ENCODE measurements at regions not wholly inside any gene's neighbourhood (a gene's known extent, or its start where the extent isn't known, plus 50 kb on each side); places are given as distances from the start of the nearest gene placed in this dataset.

DNA sequence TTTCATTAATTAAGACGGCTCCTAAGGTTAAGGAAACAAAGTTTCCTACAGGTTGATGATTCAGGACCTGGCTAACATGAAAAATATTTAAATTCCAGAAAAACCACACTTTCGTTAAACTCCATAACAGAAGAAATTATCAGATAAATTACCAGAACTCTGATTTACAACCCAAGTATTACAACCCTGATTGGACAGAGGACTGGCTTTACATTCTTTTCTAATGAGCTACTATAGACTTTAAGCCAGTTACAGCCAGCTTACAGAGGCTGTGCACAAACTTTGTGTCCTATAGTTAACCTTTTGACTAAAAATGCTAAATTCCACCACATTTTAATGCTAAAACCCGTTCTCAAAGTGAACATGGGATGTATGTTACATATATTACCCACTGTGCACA is 458.6 kb downstream of the KCNJ3 start:
- H3K4me1 Mint-ChIP-seq (ENCODE audit: low read depth, unreplicated experiment), result peaks cover 4% of the 10 kb centered on the region
- no peak overlapping the region for H3K4me3 Mint-ChIP-seq (ENCODE audit: unreplicated experiment)
- no peaks in the 10 kb centered on the region for H3K9me3 Mint-ChIP-seq (ENCODE audit: unreplicated experiment)
- H3K27ac Mint-ChIP-seq (ENCODE audit: unreplicated experiment), result no peak overlapping the region
- no peaks in the 10 kb centered on the region for H3K36me3 Mint-ChIP-seq (ENCODE audit: unreplicated experiment)
- TF ChIP-seq, protein P1, sequence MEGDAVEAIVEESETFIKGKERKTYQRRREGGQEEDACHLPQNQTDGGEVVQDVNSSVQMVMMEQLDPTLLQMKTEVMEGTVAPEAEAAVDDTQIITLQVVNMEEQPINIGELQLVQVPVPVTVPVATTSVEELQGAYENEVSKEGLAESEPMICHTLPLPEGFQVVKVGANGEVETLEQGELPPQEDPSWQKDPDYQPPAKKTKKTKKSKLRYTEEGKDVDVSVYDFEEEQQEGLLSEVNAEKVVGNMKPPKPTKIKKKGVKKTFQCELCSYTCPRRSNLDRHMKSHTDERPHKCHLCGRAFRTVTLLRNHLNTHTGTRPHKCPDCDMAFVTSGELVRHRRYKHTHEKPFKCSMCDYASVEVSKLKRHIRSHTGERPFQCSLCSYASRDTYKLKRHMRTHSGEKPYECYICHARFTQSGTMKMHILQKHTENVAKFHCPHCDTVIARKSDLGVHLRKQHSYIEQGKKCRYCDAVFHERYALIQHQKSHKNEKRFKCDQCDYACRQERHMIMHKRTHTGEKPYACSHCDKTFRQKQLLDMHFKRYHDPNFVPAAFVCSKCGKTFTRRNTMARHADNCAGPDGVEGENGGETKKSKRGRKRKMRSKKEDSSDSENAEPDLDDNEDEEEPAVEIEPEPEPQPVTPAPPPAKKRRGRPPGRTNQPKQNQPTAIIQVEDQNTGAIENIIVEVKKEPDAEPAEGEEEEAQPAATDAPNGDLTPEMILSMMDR (IDR thresholded peaks at IDR 0.05; ENCODE audit: partially characterized antibody, unreplicated experiment), result no peak
- peaks cover 1% of the 10 kb centered on the region for H3K27me3 Mint-ChIP-seq (ENCODE audit: unreplicated experiment)
- DNase-seq, result no peak

DNA sequence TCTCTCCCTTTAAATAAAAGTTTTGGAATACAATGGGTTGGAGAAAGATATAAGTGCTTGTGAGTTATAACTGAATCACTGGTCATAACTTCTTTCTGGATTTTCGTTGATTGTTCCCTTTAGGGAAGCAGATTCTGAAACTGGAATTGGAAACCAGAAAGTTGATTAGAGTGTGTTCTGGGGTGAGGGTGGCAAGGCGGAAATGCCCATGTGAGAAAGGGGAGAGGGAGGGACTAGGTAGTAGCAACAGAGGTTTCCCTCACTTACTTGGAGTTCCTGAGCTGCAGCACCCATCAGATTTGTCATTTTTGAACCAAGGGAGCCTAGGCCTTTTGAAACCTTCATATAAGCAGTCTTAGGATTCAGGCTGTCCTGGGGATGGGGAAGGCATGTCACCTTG is 453.4 kb downstream of the KCNJ3 start:
- TF ChIP-seq, protein P1 (IDR thresholded peaks at IDR 0.05; ENCODE audit: partially characterized antibody, unreplicated experiment), result no peak
- Mint-ChIP-seq H3K9me3 (ENCODE audit: unreplicated experiment) (no peaks in the 10 kb centered on the region), H3K36me3 (ENCODE audit: unreplicated experiment) (no peaks in the 10 kb centered on the region), H3K4me1 (ENCODE audit: low read depth, unreplicated experiment) (peaks cover 11% of the 10 kb centered on the region), H3K27ac (ENCODE audit: unreplicated experiment) (no peak overlapping the region), H3K27me3 (ENCODE audit: unreplicated experiment) (peaks cover 1% of the 10 kb centered on the region), H3K4me3 (ENCODE audit: unreplicated experiment) (no peak overlapping the region)
- DNase-seq, result no peak

DNA sequence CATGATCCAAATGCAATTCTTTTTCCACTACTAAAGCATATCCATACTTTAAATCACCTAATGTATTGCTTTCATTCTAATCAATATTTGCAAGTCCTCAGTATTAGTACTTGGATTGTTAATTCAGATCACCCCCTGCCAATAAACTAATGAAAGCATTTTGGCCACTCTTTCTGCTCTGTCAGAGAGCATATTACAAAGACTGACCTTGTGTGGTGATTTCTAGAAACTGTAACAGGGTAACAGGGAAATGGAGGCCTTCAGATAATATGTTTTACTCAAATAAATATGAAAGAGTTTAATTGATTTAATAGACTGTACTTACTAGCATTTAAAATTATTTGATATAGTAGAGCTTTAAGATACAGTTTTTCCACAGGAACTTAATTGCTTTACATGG is 453.0 kb downstream of the KCNJ3 start:
- Mint-ChIP-seq H3K4me1 (ENCODE audit: low read depth, unreplicated experiment) (peaks cover 11% of the 10 kb centered on the region), H3K4me3 (ENCODE audit: unreplicated experiment) (no peak overlapping the region), H3K27me3 (ENCODE audit: unreplicated experiment) (peaks cover 1% of the 10 kb centered on the region), H3K27ac (ENCODE audit: unreplicated experiment) (no peak overlapping the region), H3K36me3 (ENCODE audit: unreplicated experiment) (no peaks in the 10 kb centered on the region), H3K9me3 (ENCODE audit: unreplicated experiment) (no peaks in the 10 kb centered on the region)
- DNase-seq, result no peak
- TF ChIP-seq, protein P1 (IDR thresholded peaks at IDR 0.05; ENCODE audit: partially characterized antibody, unreplicated experiment), result no peak

DNA sequence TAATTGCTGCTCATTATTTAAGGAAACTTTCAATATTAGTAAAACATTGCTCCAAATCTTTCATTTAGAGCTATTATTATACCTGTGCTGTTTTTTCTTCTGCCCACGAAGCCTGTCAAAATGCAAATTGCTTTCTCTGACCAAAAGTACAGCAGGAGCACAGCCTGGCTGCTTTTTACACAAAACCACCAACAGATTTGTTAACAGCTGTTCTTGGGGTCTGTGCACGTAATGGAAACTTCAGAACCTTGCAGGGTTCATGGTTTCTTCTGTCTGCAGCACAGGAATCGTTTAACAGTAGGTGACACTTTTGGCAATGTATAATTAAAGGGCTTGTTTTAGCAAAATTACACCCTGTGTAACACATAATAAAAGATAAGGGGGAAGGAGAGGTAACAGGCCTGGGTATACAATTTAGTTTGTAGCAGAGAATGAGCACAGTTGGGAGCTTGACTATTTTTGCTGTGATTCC is 447.3 kb downstream of the KCNJ3 start:
- DNase-seq, result peak; percentile 25
- H3K9me3 Mint-ChIP-seq (ENCODE audit: unreplicated experiment), result peaks cover 5% of the 10 kb centered on the region
- H3K27me3 Mint-ChIP-seq (ENCODE audit: unreplicated experiment), result peaks cover 2% of the 10 kb centered on the region
- peaks cover 34% of the 10 kb centered on the region for H3K4me1 Mint-ChIP-seq (ENCODE audit: low read depth, unreplicated experiment)
- TF ChIP-seq, protein P1 (IDR thresholded peaks at IDR 0.05; ENCODE audit: partially characterized antibody, unreplicated experiment), result no peak
- H3K36me3 Mint-ChIP-seq (ENCODE audit: unreplicated experiment), result no peaks in the 10 kb centered on the region
- H3K27ac Mint-ChIP-seq (ENCODE audit: unreplicated experiment), result peak overlapping the region; percentile 99
- H3K4me3 Mint-ChIP-seq (ENCODE audit: unreplicated experiment), result peak overlapping the region; percentile 81

DNA sequence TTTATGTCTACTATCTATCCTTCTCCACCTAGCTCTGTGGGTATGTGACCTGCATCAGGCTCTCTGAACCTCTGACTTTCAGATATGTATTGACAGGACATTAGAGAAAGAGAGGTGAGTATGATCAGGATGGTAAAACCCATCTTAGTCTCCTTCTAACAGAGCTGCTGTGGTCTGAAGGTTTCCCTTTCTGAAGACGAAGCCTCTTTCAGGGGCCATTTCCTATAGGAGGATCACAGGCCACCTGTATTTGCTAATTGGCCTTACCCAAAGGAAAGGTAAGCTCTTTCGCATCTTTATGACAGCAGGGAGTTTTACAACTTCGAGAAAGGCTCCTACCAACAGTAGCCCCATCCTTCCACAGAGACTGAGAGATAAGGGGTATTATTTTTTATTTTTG is 442.9 kb downstream of the KCNJ3 start:
- H3K27ac Mint-ChIP-seq (ENCODE audit: unreplicated experiment), result no peak overlapping the region
- peaks cover 31% of the 10 kb centered on the region for H3K4me1 Mint-ChIP-seq (ENCODE audit: low read depth, unreplicated experiment)
- no peak overlapping the region for H3K4me3 Mint-ChIP-seq (ENCODE audit: unreplicated experiment)
- H3K27me3 Mint-ChIP-seq (ENCODE audit: unreplicated experiment), result peaks cover 2% of the 10 kb centered on the region
- peaks cover 5% of the 10 kb centered on the region for H3K9me3 Mint-ChIP-seq (ENCODE audit: unreplicated experiment)
- TF ChIP-seq, protein P1 (IDR thresholded peaks at IDR 0.05; ENCODE audit: partially characterized antibody, unreplicated experiment), result no peak
- no peaks in the 10 kb centered on the region for H3K36me3 Mint-ChIP-seq (ENCODE audit: unreplicated experiment)
- no peak for DNase-seq

Data from glutamatergic neuron (in vitro differentiated cells).